ENCODE measurements at regions not wholly inside any gene's neighbourhood (a gene's known extent, or its start where the extent isn't known, plus 50 kb on each side); places are given as distances from the start of the nearest gene placed in this dataset.

DNA sequence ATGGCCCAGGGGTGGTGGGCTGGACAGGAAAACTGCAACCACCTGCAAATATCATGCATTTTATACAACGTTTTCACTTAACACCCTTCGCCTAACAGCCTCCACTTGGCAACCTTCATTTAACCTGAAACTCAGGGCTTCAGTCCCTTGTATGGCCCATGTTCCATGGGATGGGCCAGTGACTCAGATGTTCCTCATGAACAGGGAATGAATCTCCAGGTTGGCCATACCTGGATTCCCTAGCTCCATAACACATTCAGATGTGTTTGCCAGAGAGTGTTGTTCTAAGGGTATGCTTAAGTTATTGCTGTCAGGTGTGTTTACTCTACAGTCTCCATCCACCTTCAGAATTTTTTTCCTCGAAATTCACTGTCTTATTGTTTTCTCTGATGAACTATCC is 316.9 kb downstream of the JRKL start:
- TF ChIP-seq POLR2A (IDR thresholded peaks at IDR 0.05): no peak
- no peak for TF ChIP-seq POLR2AphosphoS5 (IDR thresholded peaks at IDR 0.05)
- TF ChIP-seq, protein P1, sequence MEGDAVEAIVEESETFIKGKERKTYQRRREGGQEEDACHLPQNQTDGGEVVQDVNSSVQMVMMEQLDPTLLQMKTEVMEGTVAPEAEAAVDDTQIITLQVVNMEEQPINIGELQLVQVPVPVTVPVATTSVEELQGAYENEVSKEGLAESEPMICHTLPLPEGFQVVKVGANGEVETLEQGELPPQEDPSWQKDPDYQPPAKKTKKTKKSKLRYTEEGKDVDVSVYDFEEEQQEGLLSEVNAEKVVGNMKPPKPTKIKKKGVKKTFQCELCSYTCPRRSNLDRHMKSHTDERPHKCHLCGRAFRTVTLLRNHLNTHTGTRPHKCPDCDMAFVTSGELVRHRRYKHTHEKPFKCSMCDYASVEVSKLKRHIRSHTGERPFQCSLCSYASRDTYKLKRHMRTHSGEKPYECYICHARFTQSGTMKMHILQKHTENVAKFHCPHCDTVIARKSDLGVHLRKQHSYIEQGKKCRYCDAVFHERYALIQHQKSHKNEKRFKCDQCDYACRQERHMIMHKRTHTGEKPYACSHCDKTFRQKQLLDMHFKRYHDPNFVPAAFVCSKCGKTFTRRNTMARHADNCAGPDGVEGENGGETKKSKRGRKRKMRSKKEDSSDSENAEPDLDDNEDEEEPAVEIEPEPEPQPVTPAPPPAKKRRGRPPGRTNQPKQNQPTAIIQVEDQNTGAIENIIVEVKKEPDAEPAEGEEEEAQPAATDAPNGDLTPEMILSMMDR (IDR thresholded peaks at IDR 0.05): no peak

DNA sequence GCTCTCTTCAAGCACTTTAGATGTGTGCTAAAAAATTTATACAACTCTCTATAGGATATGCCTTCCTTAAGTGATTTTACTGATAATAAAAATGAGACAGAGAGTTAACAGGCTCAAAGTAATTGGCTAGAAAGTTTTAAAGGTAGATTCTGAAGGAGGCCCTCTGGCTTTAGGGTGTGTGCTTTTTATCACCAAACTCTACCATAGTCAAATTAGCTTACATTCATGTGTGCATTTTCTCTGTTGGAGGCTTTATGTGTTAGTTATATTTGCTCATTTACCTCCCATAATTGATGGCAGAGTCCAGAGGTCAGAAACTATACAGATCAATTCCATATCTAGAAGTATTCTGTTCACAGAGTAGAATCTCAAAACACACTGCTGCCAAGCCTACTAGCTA is 317.5 kb downstream of the JRKL start:
- Histone ChIP-seq H3K27ac (no peak overlapping the region), H3K9me3 (no peaks in the 10 kb centered on the region), H3K27me3 (no peaks in the 10 kb centered on the region), H3K36me3 (no peaks in the 10 kb centered on the region), H3K4me3 (no peak overlapping the region), H3K4me1 (no peaks in the 10 kb centered on the region)
- intact Hi-C loops (cut with DNase I; ENCODE audit: low total_unique reads): no loop called here
- no peak for DNase-seq (ENCODE audit: low spot score in 2 of 2)
- TF ChIP-seq POLR2AphosphoS5 (IDR thresholded peaks at IDR 0.05) (no peak), POLR2A (IDR thresholded peaks at IDR 0.05) (no peak)
- TF ChIP-seq, protein P1 (IDR thresholded peaks at IDR 0.05): no peak

More for the DNA sequence above, 316.9 kb downstream of the JRKL start:
- H3K9me3 ChIP-seq: no peaks in the 10 kb centered on the region
- no peaks in the 10 kb centered on the region for H3K36me3 ChIP-seq
- no peaks in the 10 kb centered on the region for H3K4me1 ChIP-seq
- DNase-seq (ENCODE audit: low spot score in 2 of 2): no peak
- intact Hi-C loops (cut with DNase I; ENCODE audit: low total_unique reads): no loop called here
- H3K27me3 ChIP-seq: no peaks in the 10 kb centered on the region
- H3K4me3 ChIP-seq: no peak overlapping the region
- no peak overlapping the region for H3K27ac ChIP-seq

DNA sequence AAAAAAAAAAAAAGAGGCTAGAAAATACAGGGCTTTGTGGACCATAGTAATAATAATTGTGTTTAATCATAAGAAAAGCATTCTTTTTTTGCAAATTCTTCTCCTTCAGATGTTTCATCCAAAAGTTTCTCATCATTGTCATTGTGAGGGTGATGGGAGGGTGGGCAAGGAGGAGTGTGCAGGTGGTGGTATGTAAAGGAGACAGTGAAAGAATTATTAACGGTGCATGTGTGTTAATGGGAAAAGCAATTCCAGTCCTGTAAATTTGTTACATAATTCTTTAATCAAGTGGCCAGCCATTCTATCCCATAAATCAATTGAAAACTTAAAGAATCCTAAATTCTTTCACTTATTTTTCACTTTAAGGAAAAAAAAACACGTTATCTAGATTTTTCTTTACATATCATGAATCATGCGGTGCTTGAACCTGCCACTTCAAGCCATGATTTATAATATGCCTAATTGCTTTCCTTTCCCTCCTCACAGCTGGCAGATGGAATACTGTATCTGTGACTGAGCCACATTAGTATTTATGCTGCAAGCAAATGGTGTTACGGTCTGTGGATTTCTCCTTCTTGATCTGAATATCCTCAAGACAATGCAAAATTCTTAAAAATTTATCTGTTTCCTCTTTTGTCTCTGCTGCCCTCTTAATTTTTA is 318.5 kb downstream of the JRKL start:
- H3K9me3 ChIP-seq: no peaks in the 10 kb centered on the region

DNA sequence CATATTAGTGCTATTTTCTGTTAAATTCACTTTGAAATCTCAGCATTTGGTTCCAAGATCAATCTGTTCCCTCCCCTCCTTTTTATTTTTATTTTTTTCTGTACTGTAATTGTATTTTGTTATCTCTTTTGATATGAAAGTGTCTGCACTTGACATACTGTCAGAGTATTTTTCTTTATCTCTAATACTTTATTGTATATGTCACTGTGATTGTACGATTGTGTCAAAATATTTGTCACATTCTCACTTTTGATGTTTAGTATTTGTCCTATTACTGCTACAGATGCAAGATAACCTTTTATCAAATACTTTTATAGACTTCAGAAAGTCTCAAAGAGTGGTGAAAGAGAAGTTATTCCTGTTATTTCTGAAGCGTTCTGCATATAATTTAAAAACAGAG is 323.5 kb downstream of the JRKL start:
- intact Hi-C loops (cut with DNase I; ENCODE audit: low total_unique reads): no loop called here
- Histone ChIP-seq H3K27ac (no peak overlapping the region), H3K4me3 (no peak overlapping the region), H3K36me3 (no peaks in the 10 kb centered on the region), H3K27me3 (no peaks in the 10 kb centered on the region), H3K4me1 (no peaks in the 10 kb centered on the region), H3K9me3 (no peaks in the 10 kb centered on the region)
- TF ChIP-seq POLR2A (IDR thresholded peaks at IDR 0.05): no peak
- DNase-seq (ENCODE audit: low spot score in 2 of 2): no peak

More for the DNA sequence above, 318.5 kb downstream of the JRKL start:
- DNase-seq (ENCODE audit: low spot score in 2 of 2): no peak
- Histone ChIP-seq H3K36me3 (no peaks in the 10 kb centered on the region), H3K27me3 (no peaks in the 10 kb centered on the region), H3K4me3 (no peak overlapping the region), H3K27ac (no peak overlapping the region), H3K4me1 (no peaks in the 10 kb centered on the region)
- intact Hi-C loops (cut with DNase I; ENCODE audit: low total_unique reads): no loop called here
- TF ChIP-seq, protein P1 (IDR thresholded peaks at IDR 0.05): no peak

DNA sequence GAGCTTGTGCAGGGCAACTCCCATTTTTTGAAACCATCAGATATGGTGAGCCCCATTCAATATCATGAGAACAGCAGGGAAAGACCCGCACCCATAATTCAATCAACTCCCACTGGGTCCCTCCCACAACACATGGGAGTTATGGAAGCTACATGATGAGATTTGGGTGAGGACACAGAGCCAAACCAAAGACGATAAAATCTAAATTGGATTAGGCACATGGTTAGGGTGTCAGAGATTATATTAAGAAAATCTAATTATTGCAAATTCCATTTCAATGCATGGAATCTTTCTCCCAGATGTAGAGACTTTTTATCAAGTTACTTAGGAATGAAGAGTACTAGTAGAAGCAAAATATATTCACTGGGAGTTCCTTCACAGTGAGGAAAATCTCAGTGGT is 324.9 kb downstream of the JRKL start:
- H3K36me3 ChIP-seq: no peaks in the 10 kb centered on the region
- H3K4me1 ChIP-seq: no peaks in the 10 kb centered on the region
- DNase-seq (ENCODE audit: low spot score in 2 of 2): no peak
- intact Hi-C loops (cut with DNase I; ENCODE audit: low total_unique reads): no loop called here
- H3K9me3 ChIP-seq: no peaks in the 10 kb centered on the region
- H3K27me3 ChIP-seq: no peaks in the 10 kb centered on the region
- no peak overlapping the region for H3K4me3 ChIP-seq
- no peak for TF ChIP-seq POLR2AphosphoS5 (IDR thresholded peaks at IDR 0.05)
- TF ChIP-seq, protein P1 (IDR thresholded peaks at IDR 0.05): no peak
- no peak for TF ChIP-seq POLR2A (IDR thresholded peaks at IDR 0.05)
- no peak overlapping the region for H3K27ac ChIP-seq

DNA sequence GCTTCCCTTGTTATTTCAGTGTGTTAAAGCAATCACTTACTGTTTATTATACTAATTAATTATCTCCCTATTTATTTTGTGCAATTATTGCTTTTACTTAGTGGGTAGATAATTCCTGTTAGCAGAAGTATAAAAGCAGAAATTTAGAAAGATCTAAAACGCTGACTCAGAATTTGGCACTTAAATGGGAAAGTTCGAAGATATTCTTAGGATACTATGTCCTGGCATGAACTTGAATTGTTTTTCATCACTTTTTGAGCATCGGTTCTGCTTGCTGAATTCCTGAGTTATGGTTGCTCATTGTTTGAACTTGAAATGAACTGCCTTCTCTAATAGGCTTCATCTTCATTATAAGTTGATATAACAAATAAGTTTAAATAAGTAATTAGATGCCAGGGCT is 325.4 kb downstream of the JRKL start:
- intact Hi-C loops (cut with DNase I; ENCODE audit: low total_unique reads): no loop called here
- TF ChIP-seq POLR2A (IDR thresholded peaks at IDR 0.05): no peak
- TF ChIP-seq, protein P1 (IDR thresholded peaks at IDR 0.05): no peak
- TF ChIP-seq POLR2AphosphoS5 (IDR thresholded peaks at IDR 0.05): no peak
- H3K4me3 ChIP-seq: no peak overlapping the region

More for the DNA sequence above, 325.4 kb downstream of the JRKL start:
- no peaks in the 10 kb centered on the region for H3K27me3 ChIP-seq
- DNase-seq (ENCODE audit: low spot score in 2 of 2): no peak
- H3K27ac ChIP-seq: no peak overlapping the region
- H3K4me1 ChIP-seq: no peaks in the 10 kb centered on the region
- no peaks in the 10 kb centered on the region for H3K36me3 ChIP-seq
- no peaks in the 10 kb centered on the region for H3K9me3 ChIP-seq

Measured in breast epithelium (tissue), 4 donors.